ENCODE measurements at regions not wholly inside any gene's neighbourhood (a gene's known extent, or its start where the extent isn't known, plus 50 kb on each side); places are given as distances from the start of the nearest gene placed in this dataset.

- TF ChIP-seq CTCF (IDR thresholded peaks at IDR 0.05; ENCODE audit: unreplicated experiment), result no peak
- Mint-ChIP-seq H3K9me3 (ENCODE audit: unreplicated experiment) (no peaks in the 10 kb centered on the region), H3K36me3 (ENCODE audit: low read depth, unreplicated experiment) (no peaks in the 10 kb centered on the region), H3K4me1 (ENCODE audit: unreplicated experiment) (peaks cover 2% of the 10 kb centered on the region), H3K4me3 (ENCODE audit: unreplicated experiment) (no peak overlapping the region), H3K27ac (ENCODE audit: unreplicated experiment) (no peak overlapping the region), H3K27me3 (ENCODE audit: unreplicated experiment) (peaks cover 1% of the 10 kb centered on the region)
- no peak for DNase-seq (ENCODE audit: low spot score)
These were observed 547.2 kb upstream of the MAN1A1 start for GRCh38 chr6:119896806-119897205.

GRCh38 chr6:119895626-119896025 is 546.1 kb upstream of the MAN1A1 start:
- peaks cover 2% of the 10 kb centered on the region for H3K4me1 Mint-ChIP-seq (ENCODE audit: unreplicated experiment)
- H3K27ac Mint-ChIP-seq (ENCODE audit: unreplicated experiment), result no peak overlapping the region
- no peaks in the 10 kb centered on the region for H3K9me3 Mint-ChIP-seq (ENCODE audit: unreplicated experiment)
- H3K27me3 Mint-ChIP-seq (ENCODE audit: unreplicated experiment), result peaks cover 1% of the 10 kb centered on the region
- TF ChIP-seq CTCF (IDR thresholded peaks at IDR 0.05; ENCODE audit: unreplicated experiment), result no peak
- H3K36me3 Mint-ChIP-seq (ENCODE audit: low read depth, unreplicated experiment), result no peaks in the 10 kb centered on the region
- H3K4me3 Mint-ChIP-seq (ENCODE audit: unreplicated experiment), result no peak overlapping the region
- no peak for DNase-seq (ENCODE audit: low spot score)

GRCh38 chr6:119894811-119895210 is 545.2 kb upstream of the MAN1A1 start:
- Mint-ChIP-seq H3K4me3 (ENCODE audit: unreplicated experiment) (no peak overlapping the region), H3K36me3 (ENCODE audit: low read depth, unreplicated experiment) (no peaks in the 10 kb centered on the region), H3K27ac (ENCODE audit: unreplicated experiment) (no peak overlapping the region), H3K4me1 (ENCODE audit: unreplicated experiment) (peaks cover 2% of the 10 kb centered on the region), H3K9me3 (ENCODE audit: unreplicated experiment) (no peaks in the 10 kb centered on the region), H3K27me3 (ENCODE audit: unreplicated experiment) (peaks cover 1% of the 10 kb centered on the region)
- TF ChIP-seq CTCF (IDR thresholded peaks at IDR 0.05; ENCODE audit: unreplicated experiment), result no peak
- DNase-seq (ENCODE audit: low spot score), result no peak

- H3K27me3 Mint-ChIP-seq (ENCODE audit: unreplicated experiment), result peaks cover 1% of the 10 kb centered on the region
- H3K36me3 Mint-ChIP-seq (ENCODE audit: low read depth, unreplicated experiment), result no peaks in the 10 kb centered on the region
- H3K9me3 Mint-ChIP-seq (ENCODE audit: unreplicated experiment), result no peaks in the 10 kb centered on the region
- DNase-seq (ENCODE audit: low spot score), result no peak
- H3K4me3 Mint-ChIP-seq (ENCODE audit: unreplicated experiment), result no peak overlapping the region
- no peak for TF ChIP-seq CTCF (IDR thresholded peaks at IDR 0.05; ENCODE audit: unreplicated experiment)
- no peak overlapping the region for H3K27ac Mint-ChIP-seq (ENCODE audit: unreplicated experiment)
- peaks cover 2% of the 10 kb centered on the region for H3K4me1 Mint-ChIP-seq (ENCODE audit: unreplicated experiment)
These were observed 542.1 kb upstream of the MAN1A1 start for GRCh38 chr6:119891644-119892043.

GRCh38 chr6:119891206-119891605 is 541.6 kb upstream of the MAN1A1 start:
- Mint-ChIP-seq H3K36me3 (ENCODE audit: low read depth, unreplicated experiment) (no peaks in the 10 kb centered on the region), H3K27me3 (ENCODE audit: unreplicated experiment) (peaks cover 1% of the 10 kb centered on the region), H3K27ac (ENCODE audit: unreplicated experiment) (no peak overlapping the region), H3K4me1 (ENCODE audit: unreplicated experiment) (peaks cover 2% of the 10 kb centered on the region), H3K9me3 (ENCODE audit: unreplicated experiment) (no peaks in the 10 kb centered on the region), H3K4me3 (ENCODE audit: unreplicated experiment) (no peak overlapping the region)
- TF ChIP-seq CTCF (IDR thresholded peaks at IDR 0.05; ENCODE audit: unreplicated experiment), result no peak
- DNase-seq (ENCODE audit: low spot score), result no peak

Data from endothelial cell (in vitro differentiated cells).